ENCODE measurements at regions not wholly inside any gene's neighbourhood (a gene's known extent, or its start where the extent isn't known, plus 50 kb on each side); places are given as distances from the start of the nearest gene placed in this dataset.

GRCh38 chr15:95902606-95903005, 427.9 kb upstream of the NR2F2 start:
- TF ChIP-seq SPI1 (IDR thresholded peaks at IDR 0.05; ENCODE audit: borderline replicate concordance, low read depth), result no peak
- TF ChIP-seq, protein P1, sequence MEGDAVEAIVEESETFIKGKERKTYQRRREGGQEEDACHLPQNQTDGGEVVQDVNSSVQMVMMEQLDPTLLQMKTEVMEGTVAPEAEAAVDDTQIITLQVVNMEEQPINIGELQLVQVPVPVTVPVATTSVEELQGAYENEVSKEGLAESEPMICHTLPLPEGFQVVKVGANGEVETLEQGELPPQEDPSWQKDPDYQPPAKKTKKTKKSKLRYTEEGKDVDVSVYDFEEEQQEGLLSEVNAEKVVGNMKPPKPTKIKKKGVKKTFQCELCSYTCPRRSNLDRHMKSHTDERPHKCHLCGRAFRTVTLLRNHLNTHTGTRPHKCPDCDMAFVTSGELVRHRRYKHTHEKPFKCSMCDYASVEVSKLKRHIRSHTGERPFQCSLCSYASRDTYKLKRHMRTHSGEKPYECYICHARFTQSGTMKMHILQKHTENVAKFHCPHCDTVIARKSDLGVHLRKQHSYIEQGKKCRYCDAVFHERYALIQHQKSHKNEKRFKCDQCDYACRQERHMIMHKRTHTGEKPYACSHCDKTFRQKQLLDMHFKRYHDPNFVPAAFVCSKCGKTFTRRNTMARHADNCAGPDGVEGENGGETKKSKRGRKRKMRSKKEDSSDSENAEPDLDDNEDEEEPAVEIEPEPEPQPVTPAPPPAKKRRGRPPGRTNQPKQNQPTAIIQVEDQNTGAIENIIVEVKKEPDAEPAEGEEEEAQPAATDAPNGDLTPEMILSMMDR (IDR thresholded peaks at IDR 0.05; ENCODE audit: insufficient read depth, low read length), result no peak
- no peak for TF ChIP-seq POLR2AphosphoS5 (IDR thresholded peaks at IDR 0.05; ENCODE audit: low read depth)
- TF ChIP-seq REST (IDR thresholded peaks at IDR 0.05; ENCODE audit: insufficient replicate concordance, low read depth), result no peak
- TF ChIP-seq GABPA (IDR thresholded peaks at IDR 0.05; ENCODE audit: low read depth), result no peak
